Spleen (tissue), 7 donors: ENCODE measurements at regions not wholly inside any gene's neighbourhood (a gene's known extent, or its start where the extent isn't known, plus 50 kb on each side); places are given as distances from the start of the nearest gene placed in this dataset.

Experiments used
- CTCF ChIP-seq, 11 experiments: fragments of 200-600 bp in 7 of 11; fragments of 450-650 bp in 4 of 11; sonication (generic) in 4 of 11; IDR thresholded peaks in 8 of 11; conservative IDR thresholded peaks in 3 of 11; 1 replicate in 7 of 11; 2 replicates in 4 of 11; pipeline versions ENCODE4 v1.4.0 to v1.8.0; 2016 to 2021; ENCODE audit warnings: antibody characterized with exemption in 11 of 11, inconsistent platforms in 4 of 11, mild to moderate bottlenecking in 1 of 11
- POLR2A ChIP-seq, 3 donors: fragments of 450-650 bp; IDR thresholded peaks; one replicate each; pipeline ENCODE4 v1.5.1; 2017; ENCODE audit warnings: antibody characterized with exemption in 3 of 3, mild to moderate bottlenecking in 1 of 3
- POLR2AphosphoS5 ChIP-seq, 3 donors: sonication (generic); formaldehyde crosslinking; IDR thresholded peaks; one replicate each; pipeline ENCODE4 v1.5.1; 2017; ENCODE audit warnings: antibody characterized with exemption in 3 of 3
- donor health status: DM: no; HTN: no; CAD: no; lungs with moderate emphysema.
- donor health status: DM: no; HTN: no; CAD: no.
- donor health status: DM: no; HTN: no; CAD: no.

GRCh38 chr4:171644430-171645057 is 168.7 kb upstream of the GALNTL6 start:
- TF ChIP-seq CTCF (IDR thresholded peaks at IDR 0.05 in 8 of 11, conservative IDR thresholded peaks at IDR 0.05 in 3 of 11) (no peak), POLR2A (IDR thresholded peaks at IDR 0.05) (no peak), POLR2AphosphoS5 (IDR thresholded peaks at IDR 0.05) (no peak)
